ENCODE measurements at regions not wholly inside any gene's neighbourhood (a gene's known extent, or its start where the extent isn't known, plus 50 kb on each side); places are given as distances from the start of the nearest gene placed in this dataset.

GRCh38 chr1:60470246-60470645 is 396.7 kb upstream of the C1orf87 start:
- Histone ChIP-seq H3K27ac (ENCODE audit: low read depth, low read length, poor library complexity, severe bottlenecking) (no peak overlapping the region), H3K9me3 (ENCODE audit: low read length) (no peaks in the 10 kb centered on the region), H4K20me1 (ENCODE audit: insufficient read depth, low read length) (no peaks in the 10 kb centered on the region), H3K36me3 (ENCODE audit: insufficient read depth, low read length) (no peaks in the 10 kb centered on the region), H3K4me2 (ENCODE audit: low read length) (no peak overlapping the region), H3K79me2 (ENCODE audit: insufficient read depth, low read depth, low read length) (no peaks in the 10 kb centered on the region), H3K4me1 (ENCODE audit: insufficient read depth, low read length, poor library complexity, severe bottlenecking) (no peaks in the 10 kb centered on the region), H3K9me2 (ENCODE audit: insufficient read depth, low read length) (no peaks in the 10 kb centered on the region), H2AFZ (ENCODE audit: low read length) (no peak overlapping the region), H3K4me3 (ENCODE audit: low read depth, low read length, poor library complexity, severe bottlenecking) (no peak overlapping the region)
- POLR2A ChIA-PET = no interaction called here
- CTCF ChIA-PET (ENCODE audit: unreplicated experiment) = no interaction called here
- intact Hi-C loops (cut with micrococcal nuclease; ENCODE audit: unreplicated experiment) = no loop called here
- no peak for DNase-seq (ENCODE audit: low spot score)
- no TSS peak for BruUV-seq (replicated peaks)
- TF ChIP-seq CTCF (conservative IDR thresholded peaks at IDR 0.05; ENCODE audit: low read length) (no peak), EZH2phosphoT487 (IDR thresholded peaks at IDR 0.05; ENCODE audit: borderline replicate concordance, low read depth, low read length) (no peak)

GRCh38 chr1:60463786-60464185 is 390.2 kb upstream of the C1orf87 start:
- intact Hi-C loops (cut with micrococcal nuclease; ENCODE audit: unreplicated experiment) = no loop called here
- Histone ChIP-seq H3K4me1 (ENCODE audit: insufficient read depth, low read length, poor library complexity, severe bottlenecking) (no peaks in the 10 kb centered on the region), H3K36me3 (ENCODE audit: insufficient read depth, low read length) (no peaks in the 10 kb centered on the region), H3K4me3 (ENCODE audit: low read depth, low read length, poor library complexity, severe bottlenecking) (no peak overlapping the region), H4K20me1 (ENCODE audit: insufficient read depth, low read length) (no peaks in the 10 kb centered on the region), H3K9me3 (ENCODE audit: low read length) (no peaks in the 10 kb centered on the region), H3K27ac (ENCODE audit: low read depth, low read length, poor library complexity, severe bottlenecking) (no peak overlapping the region), H2AFZ (ENCODE audit: low read length) (no peak overlapping the region), H3K79me2 (ENCODE audit: insufficient read depth, low read depth, low read length) (no peaks in the 10 kb centered on the region), H3K9me2 (ENCODE audit: insufficient read depth, low read length) (no peaks in the 10 kb centered on the region), H3K4me2 (ENCODE audit: low read length) (no peak overlapping the region)
- ChIA-PET CTCF (ENCODE audit: unreplicated experiment) (no interaction called here), POLR2A (no interaction called here)
- no peak for DNase-seq (ENCODE audit: low spot score)
- TF ChIP-seq EZH2phosphoT487 (IDR thresholded peaks at IDR 0.05; ENCODE audit: borderline replicate concordance, low read depth, low read length) = no peak
- no peak for TF ChIP-seq CTCF (conservative IDR thresholded peaks at IDR 0.05; ENCODE audit: low read length)
- no TSS peak for BruUV-seq (replicated peaks)

DNA sequence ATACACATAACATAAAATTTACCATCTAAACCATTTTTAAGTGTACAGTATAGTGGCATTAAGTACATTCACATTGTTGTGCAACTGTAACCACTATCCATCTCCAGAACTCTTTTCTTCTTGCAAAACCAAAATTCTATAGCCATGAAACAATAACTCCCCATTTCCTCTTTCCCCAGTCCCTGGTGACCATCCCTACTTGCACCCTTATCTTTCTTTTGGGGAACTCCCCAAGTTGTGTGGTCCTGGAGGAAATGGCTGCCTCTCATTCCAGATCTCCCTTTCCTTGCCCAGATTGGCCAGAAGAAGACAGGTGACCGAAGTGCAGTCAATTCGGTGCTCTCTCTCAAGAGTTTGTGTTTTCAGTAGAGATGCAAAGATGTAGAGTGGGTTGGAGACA is 389.6 kb upstream of the C1orf87 start:
- Histone ChIP-seq H3K4me3 (ENCODE audit: low read depth, low read length, poor library complexity, severe bottlenecking) (no peak overlapping the region), H3K27ac (ENCODE audit: low read depth, low read length, poor library complexity, severe bottlenecking) (no peak overlapping the region), H3K9me3 (ENCODE audit: low read length) (no peaks in the 10 kb centered on the region), H3K9me2 (ENCODE audit: insufficient read depth, low read length) (no peaks in the 10 kb centered on the region), H3K36me3 (ENCODE audit: insufficient read depth, low read length) (no peaks in the 10 kb centered on the region), H3K4me2 (ENCODE audit: low read length) (no peak overlapping the region), H4K20me1 (ENCODE audit: insufficient read depth, low read length) (no peaks in the 10 kb centered on the region), H3K4me1 (ENCODE audit: insufficient read depth, low read length, poor library complexity, severe bottlenecking) (no peaks in the 10 kb centered on the region), H3K79me2 (ENCODE audit: insufficient read depth, low read depth, low read length) (no peaks in the 10 kb centered on the region), H2AFZ (ENCODE audit: low read length) (no peak overlapping the region)
- TF ChIP-seq CTCF (conservative IDR thresholded peaks at IDR 0.05; ENCODE audit: low read length) (no peak), EZH2phosphoT487 (IDR thresholded peaks at IDR 0.05; ENCODE audit: borderline replicate concordance, low read depth, low read length) (no peak)
- intact Hi-C loops (cut with micrococcal nuclease; ENCODE audit: unreplicated experiment) = no loop called here
- CTCF ChIA-PET (ENCODE audit: unreplicated experiment) = no interaction called here
- no TSS peak for BruUV-seq (replicated peaks)
- POLR2A ChIA-PET = no interaction called here
- no peak for DNase-seq (ENCODE audit: low spot score)

All from OCI-LY7 (cell line).